ENCODE measurements at regions not wholly inside any gene's neighbourhood (a gene's known extent, or its start where the extent isn't known, plus 50 kb on each side); places are given as distances from the start of the nearest gene placed in this dataset.
A peak's percentile ranks its signal among the peaks of the same experiment; 100 is the strongest.
"Not testable (repeated sequence)": the region's sequence is repeated elsewhere in the genome, so short reads cannot be mapped to it uniquely, and the experiment has no call there.

DNA sequence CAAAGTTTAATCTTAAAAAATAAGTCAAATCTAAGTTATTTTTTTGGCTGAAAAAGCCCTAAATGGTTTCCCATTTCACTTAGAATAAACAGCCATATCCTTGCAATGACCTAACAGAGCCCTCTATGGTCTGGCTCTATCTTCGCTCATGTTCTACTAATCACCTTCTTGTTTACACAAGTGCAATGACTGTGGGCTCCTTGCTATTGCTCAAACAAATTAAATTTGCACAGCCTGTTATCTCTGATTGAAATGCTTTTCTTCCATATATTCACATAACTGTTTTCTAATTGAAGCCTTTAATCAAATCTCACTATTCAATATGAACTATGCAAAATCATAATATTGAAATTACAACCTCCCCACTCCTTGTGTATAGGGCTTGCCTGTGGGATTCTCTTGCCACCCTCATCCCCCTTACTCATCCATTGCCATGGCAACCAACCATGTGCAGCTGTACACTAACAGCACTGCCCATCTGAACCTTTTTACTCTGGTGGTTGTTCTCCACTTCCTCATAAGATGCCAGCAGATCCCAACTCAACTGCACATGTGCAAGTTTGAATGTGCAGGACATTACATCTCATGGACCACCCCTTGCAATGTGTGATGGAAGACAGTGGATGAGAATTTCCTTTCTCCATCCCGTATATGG lies 1083.2 kb downstream of the SOCS6 start:
- no peak for TF ChIP-seq CTCF (IDR thresholded peaks at IDR 0.05; ENCODE audit: unreplicated experiment in 3 of 3)
- Mint-ChIP-seq H3K27me3 (ENCODE audit: low read depth) (no peaks in the 10 kb centered on the region), H3K9me3 (peaks cover 4% of the 10 kb centered on the region), H3K36me3 (ENCODE audit: low read depth) (no peaks in the 10 kb centered on the region), H3K4me3 (no peak overlapping the region), H3K4me1 (peaks cover 5% of the 10 kb centered on the region), H3K27ac (no peak overlapping the region)

DNA sequence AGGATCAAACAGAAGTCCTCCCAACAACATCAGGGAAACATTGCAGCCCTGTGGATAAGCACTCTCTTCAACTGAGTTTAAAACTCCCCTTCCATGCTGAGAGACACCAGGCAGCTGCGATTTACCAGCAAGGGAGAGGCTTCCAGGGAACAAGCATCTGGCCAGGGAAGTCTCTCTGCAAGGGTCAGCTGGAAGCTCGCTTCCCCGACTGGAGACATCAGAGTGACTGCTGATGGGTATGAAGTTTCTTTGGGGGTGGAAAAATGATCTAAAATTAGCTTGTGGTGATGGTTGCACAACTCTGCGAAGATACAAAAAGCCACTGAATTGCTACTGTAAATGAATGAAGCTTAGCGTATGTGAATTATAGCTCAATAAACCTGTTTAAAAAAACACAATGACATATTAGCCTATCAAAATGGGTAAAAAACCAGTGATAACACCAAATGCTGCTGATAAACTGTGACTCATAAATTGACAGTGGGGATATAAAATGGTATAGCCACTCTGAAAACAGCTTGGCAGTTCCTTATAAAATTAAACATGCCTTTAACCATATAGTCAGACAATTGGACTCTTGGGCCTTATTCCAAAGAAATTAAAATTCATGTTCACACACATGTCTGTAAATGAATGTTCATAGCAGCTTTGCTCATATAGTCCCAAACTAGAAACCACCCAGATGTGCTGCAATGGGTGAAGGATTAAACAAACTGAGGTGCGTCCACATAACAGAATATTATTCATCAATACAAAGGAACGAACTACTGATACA lies 1082.0 kb downstream of the SOCS6 start:
- Mint-ChIP-seq H3K4me3 (no peak overlapping the region), H3K27me3 (ENCODE audit: low read depth) (no peaks in the 10 kb centered on the region), H3K9me3 (peaks cover 14% of the 10 kb centered on the region), H3K36me3 (ENCODE audit: low read depth) (no peaks in the 10 kb centered on the region), H3K27ac (no peak overlapping the region), H3K4me1 (peaks cover 5% of the 10 kb centered on the region)
- no peak for TF ChIP-seq CTCF (IDR thresholded peaks at IDR 0.05; ENCODE audit: unreplicated experiment in 3 of 3)

GRCh38 chr18:71370095-71370494 lies 1081.2 kb downstream of the SOCS6 start:
- Mint-ChIP-seq H3K27me3 (ENCODE audit: low read depth) (no peaks in the 10 kb centered on the region), H3K4me3 (no peak overlapping the region), H3K4me1 (peaks cover 5% of the 10 kb centered on the region), H3K9me3 (peaks cover 14% of the 10 kb centered on the region), H3K27ac (no peak overlapping the region), H3K36me3 (ENCODE audit: low read depth) (no peaks in the 10 kb centered on the region)
- TF ChIP-seq CTCF (IDR thresholded peaks at IDR 0.05; ENCODE audit: unreplicated experiment in 3 of 3): no peak

- Mint-ChIP-seq H3K27me3 (ENCODE audit: low read depth) (no peaks in the 10 kb centered on the region), H3K9me3 (peaks cover 11% of the 10 kb centered on the region), H3K4me1 (no peaks in the 10 kb centered on the region), H3K4me3 (no peak overlapping the region), H3K36me3 (ENCODE audit: low read depth) (no peaks in the 10 kb centered on the region), H3K27ac (no peak overlapping the region)
- TF ChIP-seq CTCF (IDR thresholded peaks at IDR 0.05; ENCODE audit: unreplicated experiment in 3 of 3): no peak
Observed at GRCh38 chr18:71362140-71362539, 1073.3 kb downstream of the SOCS6 start.

- not testable (repeated sequence) for H3K4me3 Mint-ChIP-seq; H3K4me1 Mint-ChIP-seq; H3K36me3 Mint-ChIP-seq (ENCODE audit: low read depth); H3K27ac Mint-ChIP-seq; H3K9me3 Mint-ChIP-seq; H3K27me3 Mint-ChIP-seq (ENCODE audit: low read depth)
Observed at GRCh38 chr18:71355599-71355998, 1066.8 kb downstream of the SOCS6 start.

DNA sequence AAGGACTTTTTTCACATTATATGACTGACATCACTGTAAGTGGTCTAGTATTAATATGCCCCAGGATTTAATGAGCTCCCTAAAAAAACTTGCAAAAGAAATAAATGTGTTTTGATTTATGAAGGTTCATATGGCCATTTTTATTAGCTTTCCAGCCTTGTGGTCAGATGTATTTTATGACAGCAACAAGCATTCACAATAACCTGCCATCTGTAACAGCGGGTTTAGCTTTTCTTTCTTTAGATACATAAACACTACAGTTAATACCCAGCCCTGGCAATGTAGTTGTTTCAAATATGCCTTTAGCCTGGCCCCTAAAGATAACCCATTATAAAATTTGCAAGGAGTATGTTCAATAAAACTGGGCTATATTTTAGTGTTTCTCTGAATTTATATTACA lies 1063.8 kb downstream of the SOCS6 start:
- peak overlapping the region in 1 of 3 experiments; percentile 44 for H3K27ac Mint-ChIP-seq
- peaks cover 4% of the 10 kb centered on the region for H3K4me1 Mint-ChIP-seq
- TF ChIP-seq CTCF (IDR thresholded peaks at IDR 0.05; ENCODE audit: unreplicated experiment in 3 of 3): no peak
- no peak overlapping the region for H3K4me3 Mint-ChIP-seq
- H3K9me3 Mint-ChIP-seq: peaks cover 2% of the 10 kb centered on the region
- H3K36me3 Mint-ChIP-seq (ENCODE audit: low read depth): no peaks in the 10 kb centered on the region
- no peaks in the 10 kb centered on the region for H3K27me3 Mint-ChIP-seq (ENCODE audit: low read depth)
